GM23248 (cell line): ENCODE measurements at regions not wholly inside any gene's neighbourhood (a gene's known extent, or its start where the extent isn't known, plus 50 kb on each side); places are given as distances from the start of the nearest gene placed in this dataset.
"Not testable (repeated sequence)": the region's sequence is repeated elsewhere in the genome, so short reads cannot be mapped to it uniquely, and the experiment has no call there.

ENCODE experiments used
- DNase-seq: peaks from one replicate; pipeline ENCODE4 v3.0.0-alpha.2; 2015
- H2AFZ ChIP-seq: fragments of 200-600 bp; sonication (generic); 2 replicates; pipeline ENCODE4 v1.6.1; 2016; ENCODE audit warnings: antibody characterized with exemption
- H3F3A ChIP-seq: fragments of 200-600 bp; sonication (generic); 2 replicates; pipeline ENCODE4 v1.6.1; 2016; ENCODE audit warnings: mild to moderate bottlenecking, antibody characterized with exemption, mixed run types; ENCODE audit not compliant: insufficient read depth
- H3K27ac ChIP-seq: fragments of 200-600 bp; sonication (generic); 2 replicates; pipeline ENCODE4 v1.5.1; 2016; ENCODE audit warnings: mild to moderate bottlenecking
- H3K27me3 ChIP-seq: fragments of 200-600 bp; sonication (generic); replicated peaks from 2 replicates; pipeline ENCODE4 v1.6.1; 2016; ENCODE audit warnings: mild to moderate bottlenecking; ENCODE audit not compliant: insufficient read depth
- H3K36me3 ChIP-seq: fragments of 200-600 bp; sonication (generic); 2 replicates; pipeline ENCODE4 v1.6.1; 2016; ENCODE audit warnings: low read depth, mild to moderate bottlenecking
- H3K4me1 ChIP-seq: fragments of 200-600 bp; sonication (generic); 2 replicates; pipeline ENCODE4 v1.6.1; 2016; ENCODE audit warnings: mild to moderate bottlenecking; ENCODE audit not compliant: insufficient read depth
- H3K4me2 ChIP-seq: fragments of 200-600 bp; sonication (generic); one replicate; pipeline ENCODE4 v1.6.1; 2016; ENCODE audit warnings: mild to moderate bottlenecking; ENCODE audit not compliant: unreplicated experiment
- H3K4me3 ChIP-seq: fragments of 200-600 bp; sonication (generic); 2 replicates; pipeline ENCODE4 v1.5.1; 2016; ENCODE audit warnings: mild to moderate bottlenecking
- H3K79me2 ChIP-seq: fragments of 200-600 bp; sonication (generic); 2 replicates; pipeline ENCODE4 v1.6.1; 2016; ENCODE audit warnings: mild to moderate bottlenecking; ENCODE audit not compliant: insufficient read depth
- H3K9ac ChIP-seq: fragments of 200-600 bp; sonication (generic); 2 replicates; pipeline ENCODE4 v1.6.1; 2016; ENCODE audit warnings: mild to moderate bottlenecking
- H3K9me2 ChIP-seq: fragments of 200-600 bp; sonication (generic); 2 replicates; pipeline ENCODE4 v1.6.1; 2016; ENCODE audit warnings: mixed run types, mild to moderate bottlenecking, moderate library complexity; ENCODE audit not compliant: insufficient read depth
- H3K9me3 ChIP-seq: fragments of 200-600 bp; sonication (generic); one replicate; pipeline ENCODE4 v1.6.1; 2017; ENCODE audit warnings: low read depth
- H4K20me1 ChIP-seq: fragments of 200-600 bp; sonication (generic); 2 replicates; pipeline ENCODE4 v1.6.0; 2016; ENCODE audit not compliant: insufficient read depth
- EZH2 ChIP-seq: fragments of 200-600 bp; sonication (generic); IDR thresholded peaks from 2 replicates; pipeline ENCODE4 v1.6.1; 2018; ENCODE audit warnings: antibody characterized with exemption, mild to moderate bottlenecking; ENCODE audit not compliant: insufficient read depth, poor library complexity, severe bottlenecking
- EZH2phosphoT487 ChIP-seq: fragments of 200-600 bp; sonication (generic); IDR thresholded peaks from 2 replicates; pipeline ENCODE4 v1.6.1; 2018; ENCODE audit warnings: antibody characterized with exemption, moderate library complexity, mild to moderate bottlenecking, low read depth; ENCODE audit not compliant: insufficient read depth
- WGBS, 2 experiments: methylation state at CpG; one replicate each; pipeline ENCODE4 v1.1.6; 2015 to 2017; ENCODE audit warnings: low lambda C conversion rate in 2 of 2, low coverage in 1 of 2; ENCODE audit errors: missing lambda C conversion rate in 2 of 2; 5-methylcytosine and 5-hydroxymethylcytosine counted together
- in situ Hi-C: fragments of 300-500 bp; cut with MboI; formaldehyde crosslinking; loops from 2 replicates; pipeline ENCODE4 v1.15.0; 2020

GRCh38 chr21:41567901-41568510, 60.0 kb upstream of the TMPRSS2 start:
- Histone ChIP-seq H3K4me2 (no peak overlapping the region), H3K9me2 (no peaks in the 10 kb centered on the region), H3K9me3 (no peaks in the 10 kb centered on the region), H3K36me3 (no peaks in the 10 kb centered on the region), H3K79me2 (no peaks in the 10 kb centered on the region), H3K9ac (no peak overlapping the region), H3K27ac (no peak overlapping the region), H4K20me1 (no peaks in the 10 kb centered on the region), H3F3A (peaks cover 7% of the 10 kb centered on the region; the same call in 1 of the 2 replicates), H3K4me1 (peaks cover 11% of the 10 kb centered on the region; the same call in 1 of the 2 replicates), H3K4me3 (no peak overlapping the region), H3K27me3 (0 out of 2 replicates have a peak, but pooled peaks cover 8% of the 10 kb centered on the region), H2AFZ (no peak overlapping the region)
- DNase-seq = no peak
- 71 to 74% methylated on average over 25 of the region's 25 CpGs for WGBS, 2 experiments
- TF ChIP-seq EZH2 (no peak), EZH2phosphoT487 (no peak)
- in situ Hi-C loops = no loop called here

DNA sequence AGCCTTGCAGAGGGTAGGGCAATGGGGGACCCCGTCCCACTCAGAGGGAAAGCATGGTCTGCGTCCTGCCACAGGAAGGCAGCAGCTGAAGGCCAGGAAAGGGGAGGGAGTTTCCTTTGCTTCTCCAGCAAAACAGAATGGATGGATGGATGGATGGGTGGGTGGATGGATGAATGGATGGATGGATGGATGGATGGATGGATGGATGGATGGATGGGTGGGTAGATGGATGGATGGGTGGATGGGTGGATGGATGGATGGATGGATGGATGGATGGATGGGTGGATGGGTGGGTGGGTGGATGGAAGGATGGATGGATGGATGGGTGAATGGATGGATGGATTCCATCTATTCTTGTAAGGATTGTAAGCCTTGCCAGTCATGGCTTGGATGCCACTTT, 59.3 kb upstream of the TMPRSS2 start:
- H3K9me3 ChIP-seq, H3F3A ChIP-seq, H3K27me3 ChIP-seq, H4K20me1 ChIP-seq, H3K4me3 ChIP-seq, H3K27ac ChIP-seq, H3K9ac ChIP-seq, H3K4me2 ChIP-seq, H2AFZ ChIP-seq, DNase-seq, H3K79me2 ChIP-seq, in situ Hi-C loops, H3K36me3 ChIP-seq, H3K9me2 ChIP-seq: not testable (repeated sequence)
- WGBS, 2 experiments = 63 to 66% methylated on average over 2 of the region's 2 CpGs
- H3K4me1 ChIP-seq = peaks cover 11% of the 10 kb centered on the region; the same call in 1 of the 2 replicates

GRCh38 chr21:41566500-41567014, 58.6 kb upstream of the TMPRSS2 start:
- no peak for DNase-seq
- TF ChIP-seq EZH2phosphoT487 (no peak), EZH2 (no peak)
- H3K9me3 ChIP-seq = no peaks in the 10 kb centered on the region
- H3K4me1 ChIP-seq = peaks cover 11% of the 10 kb centered on the region; the same call in 1 of the 2 replicates
- no peaks in the 10 kb centered on the region for H3K79me2 ChIP-seq
- 0 out of 2 replicates have a peak, but pooled peaks cover 8% of the 10 kb centered on the region for H3K27me3 ChIP-seq
- no peak overlapping the region for H3K27ac ChIP-seq
- no peaks in the 10 kb centered on the region for H4K20me1 ChIP-seq
- no peak overlapping the region for H3K4me2 ChIP-seq
- no peak overlapping the region for H3K4me3 ChIP-seq
- H3K9me2 ChIP-seq = no peaks in the 10 kb centered on the region
- WGBS, 2 experiments = 80 to 87% methylated on average over 3 of the region's 3 CpGs
- H3K36me3 ChIP-seq = no peaks in the 10 kb centered on the region
- no peak overlapping the region for H3K9ac ChIP-seq
- in situ Hi-C loops = no loop called here
- peaks cover 7% of the 10 kb centered on the region; the same call in 1 of the 2 replicates for H3F3A ChIP-seq
- no peak overlapping the region for H2AFZ ChIP-seq

DNA sequence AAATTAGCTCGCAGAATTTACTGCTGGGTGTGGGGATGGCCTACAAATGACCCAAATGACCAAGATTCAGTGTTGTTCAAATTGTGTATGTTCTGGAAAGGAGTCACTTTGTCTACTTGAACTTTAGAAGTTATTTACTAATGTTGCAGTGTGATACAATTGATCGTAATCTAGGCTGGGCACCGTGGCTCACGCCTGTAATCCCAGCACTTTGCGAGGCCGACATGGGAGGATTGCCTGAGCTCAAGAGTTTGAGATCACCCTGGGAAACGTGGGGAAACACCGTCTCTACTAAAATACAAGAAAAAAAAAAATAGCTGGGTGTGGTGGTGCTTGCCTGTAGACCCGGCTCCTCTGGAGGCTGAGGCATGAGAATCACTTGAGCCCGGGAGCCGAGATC, 57.6 kb upstream of the TMPRSS2 start:
- no peak overlapping the region for H3K4me3 ChIP-seq
- 56 to 58% methylated on average over 11 of the region's 11 CpGs for WGBS, 2 experiments
- H4K20me1 ChIP-seq = no peaks in the 10 kb centered on the region
- in situ Hi-C loops = no loop called here
- TF ChIP-seq EZH2 (no peak), EZH2phosphoT487 (no peak)
- H3K79me2 ChIP-seq = no peaks in the 10 kb centered on the region
- 0 out of 2 replicates have a peak, but pooled peaks cover 8% of the 10 kb centered on the region for H3K27me3 ChIP-seq
- H3K4me2 ChIP-seq = no peak overlapping the region
- no peak overlapping the region for H2AFZ ChIP-seq
- H3K4me1 ChIP-seq = peaks cover 18% of the 10 kb centered on the region
- no peak overlapping the region for H3K27ac ChIP-seq
- no peaks in the 10 kb centered on the region for H3K36me3 ChIP-seq
- no peak for DNase-seq
- peaks cover 8% of the 10 kb centered on the region for H3F3A ChIP-seq
- no peak overlapping the region for H3K9ac ChIP-seq
- H3K9me2 ChIP-seq = no peaks in the 10 kb centered on the region
- no peaks in the 10 kb centered on the region for H3K9me3 ChIP-seq
